ENCODE measurements at regions not wholly inside any gene's neighbourhood (a gene's known extent, or its start where the extent isn't known, plus 50 kb on each side); places are given as distances from the start of the nearest gene placed in this dataset.
"Not testable (repeated sequence)": the region's sequence is repeated elsewhere in the genome, so short reads cannot be mapped to it uniquely, and the experiment has no call there.

DNA sequence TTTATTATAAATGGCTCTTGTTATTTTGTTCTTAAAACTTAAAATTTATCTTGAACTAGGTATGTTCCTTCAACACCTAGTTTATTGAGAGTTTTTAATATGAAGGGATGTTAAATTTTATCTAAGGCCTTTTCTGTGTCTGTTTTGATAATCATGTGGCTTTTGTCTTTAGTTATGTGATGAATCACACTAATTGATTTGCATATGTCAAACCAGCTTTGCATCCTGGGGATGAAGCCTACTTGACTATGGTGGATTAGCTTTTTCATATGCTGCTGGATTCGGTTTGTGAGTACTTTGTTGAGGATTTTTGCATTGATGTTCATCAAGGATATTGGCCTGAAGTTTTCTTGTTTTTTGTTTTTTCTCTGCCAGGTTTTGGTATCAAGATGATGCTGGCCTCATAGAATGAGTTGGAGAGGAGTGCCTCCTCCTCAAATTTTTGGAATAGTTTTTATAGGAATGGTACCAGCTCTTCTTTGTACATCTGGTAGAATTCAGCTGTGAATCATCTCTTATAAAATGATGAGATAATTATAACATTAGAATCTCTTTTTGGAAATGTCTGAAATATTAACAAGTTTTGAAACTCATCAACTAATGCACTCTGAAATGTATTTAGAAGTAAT lies 78.7 kb upstream of the AGR3 start:
- Histone ChIP-seq H3K4me1 (ENCODE audit: insufficient read depth) (no peaks in the 10 kb centered on the region), H3K9me3 (no peaks in the 10 kb centered on the region), H3K27ac (no peak overlapping the region), H3K36me3 (no peaks in the 10 kb centered on the region), H3K4me3 (no peak overlapping the region), H3K27me3 (no peaks in the 10 kb centered on the region)
- WGBS, 3 donors = 86 to 94% (median 92%) methylated on average over 1 of the region's 1 CpG
- DNase-seq = no peak
- TF ChIP-seq, protein P1, sequence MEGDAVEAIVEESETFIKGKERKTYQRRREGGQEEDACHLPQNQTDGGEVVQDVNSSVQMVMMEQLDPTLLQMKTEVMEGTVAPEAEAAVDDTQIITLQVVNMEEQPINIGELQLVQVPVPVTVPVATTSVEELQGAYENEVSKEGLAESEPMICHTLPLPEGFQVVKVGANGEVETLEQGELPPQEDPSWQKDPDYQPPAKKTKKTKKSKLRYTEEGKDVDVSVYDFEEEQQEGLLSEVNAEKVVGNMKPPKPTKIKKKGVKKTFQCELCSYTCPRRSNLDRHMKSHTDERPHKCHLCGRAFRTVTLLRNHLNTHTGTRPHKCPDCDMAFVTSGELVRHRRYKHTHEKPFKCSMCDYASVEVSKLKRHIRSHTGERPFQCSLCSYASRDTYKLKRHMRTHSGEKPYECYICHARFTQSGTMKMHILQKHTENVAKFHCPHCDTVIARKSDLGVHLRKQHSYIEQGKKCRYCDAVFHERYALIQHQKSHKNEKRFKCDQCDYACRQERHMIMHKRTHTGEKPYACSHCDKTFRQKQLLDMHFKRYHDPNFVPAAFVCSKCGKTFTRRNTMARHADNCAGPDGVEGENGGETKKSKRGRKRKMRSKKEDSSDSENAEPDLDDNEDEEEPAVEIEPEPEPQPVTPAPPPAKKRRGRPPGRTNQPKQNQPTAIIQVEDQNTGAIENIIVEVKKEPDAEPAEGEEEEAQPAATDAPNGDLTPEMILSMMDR (IDR thresholded peaks at IDR 0.05) = no peak
- no peak for TF ChIP-seq POLR2A (IDR thresholded peaks at IDR 0.05)
- TF ChIP-seq EP300 (IDR thresholded peaks at IDR 0.05) = no peak
- intact Hi-C loops (cut with DNase I) = no loop called here

DNA sequence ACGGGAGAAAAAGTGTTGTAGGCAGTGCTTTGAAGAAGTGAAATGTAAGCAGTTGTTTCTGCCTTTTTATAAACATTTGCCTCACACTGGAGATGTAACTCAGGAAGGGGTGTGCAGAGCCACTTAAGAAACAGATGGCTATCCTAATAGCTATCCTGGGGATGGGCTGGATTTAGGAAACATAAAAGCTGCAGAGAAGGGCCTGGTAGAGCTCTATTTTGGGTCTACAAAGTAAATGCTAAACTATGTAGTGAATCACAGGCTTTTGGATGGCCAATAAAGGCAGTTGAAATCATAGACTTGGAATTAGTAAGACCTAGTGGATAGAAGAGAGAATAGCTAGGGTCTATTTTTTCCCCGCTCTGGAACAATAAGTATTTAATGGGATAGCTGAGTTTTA lies 79.9 kb upstream of the AGR3 start:
- no peaks in the 10 kb centered on the region for H3K27me3 ChIP-seq
- H3K27ac ChIP-seq = no peak overlapping the region
- intact Hi-C loops (cut with DNase I) = no loop called here
- no peak for TF ChIP-seq EP300 (IDR thresholded peaks at IDR 0.05)
- no peak for TF ChIP-seq POLR2A (IDR thresholded peaks at IDR 0.05)
- TF ChIP-seq, protein P1 (IDR thresholded peaks at IDR 0.05) = no peak
- WGBS, 3 donors = 46 to 53% (median 52%) methylated on average over 2 of the region's 2 CpGs
- no peaks in the 10 kb centered on the region for H3K36me3 ChIP-seq
- no peak for DNase-seq
- no peak overlapping the region for H3K4me3 ChIP-seq
- no peaks in the 10 kb centered on the region for H3K9me3 ChIP-seq
- H3K4me1 ChIP-seq (ENCODE audit: insufficient read depth) = no peaks in the 10 kb centered on the region

DNA sequence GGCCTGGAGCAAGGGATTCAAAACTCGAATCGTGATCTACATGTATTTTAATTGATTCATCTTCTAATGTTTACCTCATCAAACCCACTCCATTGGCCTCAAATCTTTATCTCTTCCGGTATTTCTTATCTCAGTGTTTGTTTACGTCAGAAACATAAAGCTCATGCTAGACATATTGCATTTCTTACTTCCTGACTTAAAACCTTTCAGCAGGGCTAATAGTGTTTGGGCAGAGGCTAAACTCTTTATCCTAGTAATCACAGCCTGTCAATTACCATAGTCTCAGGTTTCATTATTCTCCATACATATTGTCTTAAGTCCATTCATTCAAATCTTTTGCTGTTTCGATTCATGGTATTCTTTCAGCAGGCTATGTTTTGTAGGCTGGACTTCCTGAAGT lies 81.3 kb upstream of the AGR3 start:
- Histone ChIP-seq H3K4me1 (ENCODE audit: insufficient read depth) (peaks cover 1% of the 10 kb centered on the region), H3K4me3 (no peak overlapping the region), H3K9me3 (no peaks in the 10 kb centered on the region), H3K27me3 (no peaks in the 10 kb centered on the region), H3K36me3 (no peaks in the 10 kb centered on the region), H3K27ac (no peak overlapping the region)
- intact Hi-C loops (cut with DNase I) = no loop called here
- 79 to 85% (median 80%) methylated on average over 5 of the region's 5 CpGs for WGBS, 3 donors
- no peak for DNase-seq
- TF ChIP-seq POLR2A (IDR thresholded peaks at IDR 0.05) (no peak), EP300 (IDR thresholded peaks at IDR 0.05) (no peak)
- TF ChIP-seq, protein P1 (IDR thresholded peaks at IDR 0.05) = no peak

DNA sequence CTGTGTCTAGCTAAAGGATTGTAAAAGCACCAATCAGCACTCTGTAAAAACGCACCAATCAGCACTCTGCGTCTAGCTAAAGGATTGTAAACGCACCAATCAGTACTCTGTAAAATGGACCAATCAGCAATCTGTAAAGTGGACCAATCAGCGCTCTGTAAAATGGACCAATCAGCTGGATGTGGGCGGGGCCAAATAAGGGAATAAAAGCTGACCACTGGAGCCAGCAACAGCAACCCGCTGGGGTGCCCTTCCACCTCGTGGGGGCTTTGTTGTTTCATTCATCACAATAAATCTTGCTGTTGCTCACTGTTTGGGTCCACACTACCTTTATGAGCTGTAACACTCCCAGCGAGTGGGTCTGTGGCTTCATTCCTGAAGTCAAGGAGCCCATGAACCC lies 83.9 kb upstream of the AGR3 start:
- H3K4me1 ChIP-seq (ENCODE audit: insufficient read depth); H3K27ac ChIP-seq; H3K4me3 ChIP-seq; H3K36me3 ChIP-seq; intact Hi-C loops (cut with DNase I); H3K27me3 ChIP-seq; DNase-seq; H3K9me3 ChIP-seq: not testable (repeated sequence)
- WGBS, 3 donors = 89 to 95% (median 95%) methylated on average over 8 of the region's 8 CpGs

DNA sequence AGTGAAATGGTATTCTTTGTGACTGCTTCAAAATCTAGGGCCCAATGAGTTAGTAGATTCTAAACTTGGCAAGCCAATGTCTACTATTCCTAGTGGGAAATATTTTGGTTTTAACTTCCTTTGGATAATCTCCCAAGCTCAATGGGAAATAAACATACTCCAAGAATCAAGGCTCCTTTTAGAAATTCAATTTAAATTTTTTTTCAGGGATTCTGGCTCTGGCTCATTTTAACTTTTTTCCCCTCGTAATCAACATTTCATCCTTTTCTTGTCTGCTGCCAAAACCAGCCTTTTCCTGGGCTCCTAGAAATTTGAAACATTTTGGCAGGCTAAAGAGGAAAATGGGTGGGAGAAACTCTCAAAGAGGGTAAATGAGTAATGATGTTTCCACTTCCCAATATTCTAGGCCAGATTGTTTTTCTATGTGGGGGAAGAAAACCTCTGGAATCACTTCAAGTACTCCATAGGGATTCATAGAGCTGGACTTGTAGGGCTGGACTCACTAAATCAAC lies 85.6 kb upstream of the AGR3 start:
- 0 to 2% (median 0%) methylated on average over 1 of the region's 1 CpG for WGBS, 3 donors
- intact Hi-C loops (cut with DNase I) = no loop called here
- peaks cover 5% of the 10 kb centered on the region for H3K4me1 ChIP-seq (ENCODE audit: insufficient read depth)
- TF ChIP-seq POLR2A (IDR thresholded peaks at IDR 0.05) = no peak
- no peak for TF ChIP-seq EP300 (IDR thresholded peaks at IDR 0.05)
- H3K9me3 ChIP-seq = no peaks in the 10 kb centered on the region
- H3K4me3 ChIP-seq = no peak overlapping the region
- no peak for DNase-seq
- no peaks in the 10 kb centered on the region for H3K27me3 ChIP-seq
- H3K27ac ChIP-seq = no peak overlapping the region
- H3K36me3 ChIP-seq = no peaks in the 10 kb centered on the region
